Type B pancreatic cell (in vitro differentiated cells): ENCODE measurements at regions not wholly inside any gene's neighbourhood (a gene's known extent, or its start where the extent isn't known, plus 50 kb on each side); places are given as distances from the start of the nearest gene placed in this dataset.

Experiments used
- DNase-seq: peaks from one replicate; pipeline ENCODE4 v3.0.0; 2021; ENCODE audit warnings: mixed read lengths; ENCODE audit not compliant: unreplicated experiment; ENCODE audit errors: extremely low spot score
- H3K27ac Mint-ChIP-seq: 2 replicates; pipeline ENCODE4 v1.8.0; 2021; ENCODE audit warnings: mild to moderate bottlenecking, mixed read lengths
- H3K27me3 Mint-ChIP-seq: 2 replicates; pipeline ENCODE4 v1.8.0; 2021; ENCODE audit warnings: mixed read lengths
- H3K36me3 Mint-ChIP-seq: 2 replicates; pipeline ENCODE4 v1.8.0; 2021; ENCODE audit warnings: mixed read lengths
- H3K4me1 Mint-ChIP-seq: one replicate; pipeline ENCODE4 v1.8.0; 2021; ENCODE audit warnings: mixed read lengths; ENCODE audit not compliant: unreplicated experiment
- H3K4me3 Mint-ChIP-seq: 2 replicates; pipeline ENCODE4 v1.8.0; 2021; ENCODE audit warnings: mild to moderate bottlenecking, mixed read lengths
- H3K9me3 Mint-ChIP-seq: 2 replicates; pipeline ENCODE4 v1.8.0; 2021; ENCODE audit warnings: mixed read lengths
- CTCF ChIP-seq: fragments of 200-600 bp; sonication (generic); conservative IDR thresholded peaks from 2 replicates; pipeline ENCODE4 v1.5.0; 2021; ENCODE audit warnings: antibody characterized with exemption, mild to moderate bottlenecking

- H3K27me3 Mint-ChIP-seq, result peaks cover 2% of the 10 kb centered on the region
- H3K9me3 Mint-ChIP-seq, result no peaks in the 10 kb centered on the region
- DNase-seq, result no peak
- no peaks in the 10 kb centered on the region for H3K36me3 Mint-ChIP-seq
- H3K27ac Mint-ChIP-seq, result no peak overlapping the region
- no peaks in the 10 kb centered on the region for H3K4me1 Mint-ChIP-seq
- H3K4me3 Mint-ChIP-seq, result no peak overlapping the region
- no peak for TF ChIP-seq CTCF
These were observed 55.0 kb upstream of the EXOC2 start for GRCh38 chr6:747921-748320.

GRCh38 chr6:747028-747427 is 54.1 kb upstream of the EXOC2 start:
- Mint-ChIP-seq H3K4me1 (no peaks in the 10 kb centered on the region), H3K4me3 (no peak overlapping the region), H3K36me3 (no peaks in the 10 kb centered on the region), H3K9me3 (no peaks in the 10 kb centered on the region), H3K27me3 (peaks cover 2% of the 10 kb centered on the region), H3K27ac (no peak overlapping the region)
- DNase-seq, result no peak
- TF ChIP-seq CTCF, result no peak

- Mint-ChIP-seq H3K27ac (no peak overlapping the region), H3K27me3 (peaks cover 2% of the 10 kb centered on the region), H3K36me3 (no peaks in the 10 kb centered on the region), H3K9me3 (no peaks in the 10 kb centered on the region), H3K4me3 (no peak overlapping the region), H3K4me1 (no peaks in the 10 kb centered on the region)
- no peak for DNase-seq
- no peak for TF ChIP-seq CTCF
These were observed 51.9 kb upstream of the EXOC2 start for GRCh38 chr6:744666-745353.

GRCh38 chr6:743320-744096 is 50.6 kb upstream of the EXOC2 start:
- no peak overlapping the region for H3K4me3 Mint-ChIP-seq
- no peaks in the 10 kb centered on the region for H3K4me1 Mint-ChIP-seq
- DNase-seq, result no peak
- H3K27me3 Mint-ChIP-seq, result no peaks in the 10 kb centered on the region
- no peaks in the 10 kb centered on the region for H3K36me3 Mint-ChIP-seq
- TF ChIP-seq CTCF, result no peak
- H3K27ac Mint-ChIP-seq, result no peak overlapping the region
- H3K9me3 Mint-ChIP-seq, result no peaks in the 10 kb centered on the region
